ENCODE measurements at regions not wholly inside any gene's neighbourhood (a gene's known extent, or its start where the extent isn't known, plus 50 kb on each side); places are given as distances from the start of the nearest gene placed in this dataset.

DNA sequence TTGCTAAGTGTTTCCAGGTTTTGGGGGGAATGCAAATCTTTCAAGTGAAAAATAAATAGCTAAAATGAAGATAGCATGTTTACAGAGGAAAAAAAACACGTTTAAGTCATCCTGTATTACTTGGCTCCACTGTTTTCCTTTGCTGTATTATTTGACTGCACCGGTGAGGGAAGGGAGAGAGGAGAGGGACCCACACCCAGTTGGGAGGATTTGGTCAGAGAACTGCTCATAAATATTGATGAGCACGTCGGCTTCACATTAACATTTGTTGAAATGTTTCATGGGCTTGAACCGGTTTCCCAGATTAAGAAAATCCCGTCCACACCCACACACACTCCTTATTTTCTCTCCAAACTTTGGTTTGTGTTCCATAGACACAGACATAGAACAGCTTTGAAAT, 493.8 kb upstream of the MGMT start:
- TF ChIP-seq, protein P1, sequence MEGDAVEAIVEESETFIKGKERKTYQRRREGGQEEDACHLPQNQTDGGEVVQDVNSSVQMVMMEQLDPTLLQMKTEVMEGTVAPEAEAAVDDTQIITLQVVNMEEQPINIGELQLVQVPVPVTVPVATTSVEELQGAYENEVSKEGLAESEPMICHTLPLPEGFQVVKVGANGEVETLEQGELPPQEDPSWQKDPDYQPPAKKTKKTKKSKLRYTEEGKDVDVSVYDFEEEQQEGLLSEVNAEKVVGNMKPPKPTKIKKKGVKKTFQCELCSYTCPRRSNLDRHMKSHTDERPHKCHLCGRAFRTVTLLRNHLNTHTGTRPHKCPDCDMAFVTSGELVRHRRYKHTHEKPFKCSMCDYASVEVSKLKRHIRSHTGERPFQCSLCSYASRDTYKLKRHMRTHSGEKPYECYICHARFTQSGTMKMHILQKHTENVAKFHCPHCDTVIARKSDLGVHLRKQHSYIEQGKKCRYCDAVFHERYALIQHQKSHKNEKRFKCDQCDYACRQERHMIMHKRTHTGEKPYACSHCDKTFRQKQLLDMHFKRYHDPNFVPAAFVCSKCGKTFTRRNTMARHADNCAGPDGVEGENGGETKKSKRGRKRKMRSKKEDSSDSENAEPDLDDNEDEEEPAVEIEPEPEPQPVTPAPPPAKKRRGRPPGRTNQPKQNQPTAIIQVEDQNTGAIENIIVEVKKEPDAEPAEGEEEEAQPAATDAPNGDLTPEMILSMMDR (IDR thresholded peaks at IDR 0.05), result no peak
- TF ChIP-seq POLR2AphosphoS5 (IDR thresholded peaks at IDR 0.05) (no peak), EP300 (IDR thresholded peaks at IDR 0.05) (no peak)

All from sigmoid colon (tissue), 4 donors.